Vagina (tissue), 2 donors: ENCODE measurements at regions not wholly inside any gene's neighbourhood (a gene's known extent, or its start where the extent isn't known, plus 50 kb on each side); places are given as distances from the start of the nearest gene placed in this dataset.

Source experiments
- DNase-seq, 2 donors: peaks; one replicate each; pipeline ENCODE4 v3.0.0-alpha.2; 2017; ENCODE audit errors: extremely low spot score in 2 of 2
- H3K27ac ChIP-seq: fragments of 200-600 bp; sonication (generic); one replicate; pipeline ENCODE4 v1.5.1; 2019
- H3K27me3 ChIP-seq: fragments of 200-600 bp; sonication (generic); one replicate; pipeline ENCODE4 v1.5.1; 2019
- H3K36me3 ChIP-seq, 2 donors: fragments of 200-600 bp; sonication (generic); one replicate each; pipeline ENCODE4 v1.5.1; 2017 to 2019
- H3K4me1 ChIP-seq: fragments of 200-600 bp; sonication (generic); one replicate; pipeline ENCODE4 v1.5.1; 2019
- H3K4me3 ChIP-seq, 2 donors: fragments of 200-600 bp; sonication (generic); 1 replicate in 1 of 2; 2 replicates in 1 of 2; pipeline ENCODE4 v1.5.1; 2016 to 2019
- H3K9me3 ChIP-seq: fragments of 200-600 bp; sonication (generic); one replicate; pipeline ENCODE4 v1.5.1; 2019
- POLR2A ChIP-seq, 2 donors: fragments of 450-650 bp; IDR thresholded peaks; one replicate each; pipeline ENCODE4 v1.6.1; 2017; ENCODE audit warnings: antibody characterized with exemption in 2 of 2, mild to moderate bottlenecking in 2 of 2, moderate library complexity in 2 of 2
- POLR2AphosphoS5 ChIP-seq, 2 donors: sonication (generic); formaldehyde crosslinking; IDR thresholded peaks; one replicate each; pipeline ENCODE4 v1.9.0; 2017; ENCODE audit warnings: antibody characterized with exemption in 2 of 2, mild to moderate bottlenecking in 2 of 2, low read depth in 1 of 2; ENCODE audit not compliant: insufficient read depth in 1 of 2
- intact Hi-C: fragments of 100-400 bp; cut with DNase I; formaldehyde crosslinking; loops from one replicate; pipeline ENCODE4 v1.15.1; 2023
- TF ChIP-seq, protein P1 (sequence below), 3 experiments: fragments of 450-650 bp in 2 of 3; fragments of 200-600 bp in 1 of 3; sonication (generic) in 1 of 3; IDR thresholded peaks; one replicate each; pipeline ENCODE4 v1.5.1; 2017 to 2019; ENCODE audit warnings: antibody characterized with exemption in 3 of 3, mild to moderate bottlenecking in 2 of 3, moderate library complexity in 2 of 3

DNA sequence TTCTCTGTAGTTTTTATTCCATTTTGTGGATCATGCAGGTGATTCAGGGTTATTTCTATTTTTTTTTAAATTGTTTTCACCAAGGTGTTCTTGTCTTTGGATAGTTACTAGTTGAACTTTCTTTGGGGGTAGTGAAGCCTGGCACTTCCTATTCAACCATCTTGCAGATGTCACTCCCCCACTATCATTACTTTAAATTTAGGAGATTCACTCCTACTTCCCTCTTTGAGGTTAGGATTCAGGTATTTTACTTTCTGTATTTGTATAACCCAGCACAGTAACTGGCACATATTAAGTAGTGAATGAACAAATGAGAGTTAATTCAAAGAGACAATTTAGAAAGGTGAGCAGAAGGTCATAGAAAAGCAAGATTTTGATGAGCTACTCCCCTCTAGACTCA is 255.6 kb downstream of the ATP23 start:
- intact Hi-C loops = no loop called here
- no peak for DNase-seq

DNA sequence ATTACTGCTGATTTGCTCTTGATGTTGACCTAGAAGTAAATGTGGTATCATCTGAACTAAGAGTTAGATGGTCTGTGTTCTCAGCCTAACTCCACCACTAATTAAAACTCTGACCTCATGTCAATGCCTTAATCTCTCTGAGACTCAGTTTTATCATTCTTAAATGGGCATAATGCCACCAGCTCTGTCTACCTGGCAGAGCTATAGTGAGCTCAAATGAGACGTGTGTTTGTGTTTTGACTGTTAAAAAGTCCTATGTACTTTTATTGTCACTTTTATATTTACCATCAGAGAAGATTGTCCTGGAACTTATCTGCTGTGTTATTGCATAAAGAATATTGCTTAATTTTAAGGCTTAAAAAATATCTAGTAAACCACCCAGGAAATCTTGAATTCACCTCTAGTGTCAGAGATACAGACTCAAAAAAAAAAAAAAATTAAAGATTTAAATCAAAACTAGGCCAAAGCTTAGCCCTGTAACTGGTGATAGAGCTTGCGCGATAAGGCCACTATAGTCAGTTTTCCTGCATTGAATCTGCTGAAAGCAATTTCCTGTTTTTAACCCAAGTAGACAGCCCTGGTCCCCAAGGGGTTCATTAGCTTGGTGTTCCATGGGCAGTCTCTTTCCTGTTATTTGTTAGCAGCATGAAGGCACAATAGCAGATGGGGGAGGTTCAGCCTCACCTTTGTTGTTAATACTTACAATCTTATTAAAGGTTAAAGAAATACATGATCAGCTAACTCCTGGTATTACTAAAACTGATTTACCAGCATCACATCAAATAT is 261.8 kb downstream of the ATP23 start:
- no peaks in the 10 kb centered on the region for H3K36me3 ChIP-seq
- H3K4me1 ChIP-seq = no peaks in the 10 kb centered on the region
- no peak overlapping the region for H3K27ac ChIP-seq
- H3K27me3 ChIP-seq = no peaks in the 10 kb centered on the region
- no peaks in the 10 kb centered on the region for H3K9me3 ChIP-seq
- no peak overlapping the region for H3K4me3 ChIP-seq
- DNase-seq = no peak
- TF ChIP-seq, protein P1, sequence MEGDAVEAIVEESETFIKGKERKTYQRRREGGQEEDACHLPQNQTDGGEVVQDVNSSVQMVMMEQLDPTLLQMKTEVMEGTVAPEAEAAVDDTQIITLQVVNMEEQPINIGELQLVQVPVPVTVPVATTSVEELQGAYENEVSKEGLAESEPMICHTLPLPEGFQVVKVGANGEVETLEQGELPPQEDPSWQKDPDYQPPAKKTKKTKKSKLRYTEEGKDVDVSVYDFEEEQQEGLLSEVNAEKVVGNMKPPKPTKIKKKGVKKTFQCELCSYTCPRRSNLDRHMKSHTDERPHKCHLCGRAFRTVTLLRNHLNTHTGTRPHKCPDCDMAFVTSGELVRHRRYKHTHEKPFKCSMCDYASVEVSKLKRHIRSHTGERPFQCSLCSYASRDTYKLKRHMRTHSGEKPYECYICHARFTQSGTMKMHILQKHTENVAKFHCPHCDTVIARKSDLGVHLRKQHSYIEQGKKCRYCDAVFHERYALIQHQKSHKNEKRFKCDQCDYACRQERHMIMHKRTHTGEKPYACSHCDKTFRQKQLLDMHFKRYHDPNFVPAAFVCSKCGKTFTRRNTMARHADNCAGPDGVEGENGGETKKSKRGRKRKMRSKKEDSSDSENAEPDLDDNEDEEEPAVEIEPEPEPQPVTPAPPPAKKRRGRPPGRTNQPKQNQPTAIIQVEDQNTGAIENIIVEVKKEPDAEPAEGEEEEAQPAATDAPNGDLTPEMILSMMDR (IDR thresholded peaks at IDR 0.05) = no peak
- TF ChIP-seq POLR2AphosphoS5 (IDR thresholded peaks at IDR 0.05; ENCODE audit: insufficient read depth in 1 of 2, low read depth in 1 of 2) (no peak), POLR2A (IDR thresholded peaks at IDR 0.05) (no peak)
- intact Hi-C loops = no loop called here

More for the DNA sequence above, 255.6 kb downstream of the ATP23 start:
- Histone ChIP-seq H3K4me1 (no peaks in the 10 kb centered on the region), H3K27me3 (no peaks in the 10 kb centered on the region), H3K27ac (no peak overlapping the region), H3K9me3 (no peaks in the 10 kb centered on the region), H3K36me3 (no peaks in the 10 kb centered on the region), H3K4me3 (no peak overlapping the region)
- TF ChIP-seq, protein P1 (IDR thresholded peaks at IDR 0.05) = no peak
- TF ChIP-seq POLR2A (IDR thresholded peaks at IDR 0.05) (no peak), POLR2AphosphoS5 (IDR thresholded peaks at IDR 0.05; ENCODE audit: insufficient read depth in 1 of 2, low read depth in 1 of 2) (no peak)

DNA sequence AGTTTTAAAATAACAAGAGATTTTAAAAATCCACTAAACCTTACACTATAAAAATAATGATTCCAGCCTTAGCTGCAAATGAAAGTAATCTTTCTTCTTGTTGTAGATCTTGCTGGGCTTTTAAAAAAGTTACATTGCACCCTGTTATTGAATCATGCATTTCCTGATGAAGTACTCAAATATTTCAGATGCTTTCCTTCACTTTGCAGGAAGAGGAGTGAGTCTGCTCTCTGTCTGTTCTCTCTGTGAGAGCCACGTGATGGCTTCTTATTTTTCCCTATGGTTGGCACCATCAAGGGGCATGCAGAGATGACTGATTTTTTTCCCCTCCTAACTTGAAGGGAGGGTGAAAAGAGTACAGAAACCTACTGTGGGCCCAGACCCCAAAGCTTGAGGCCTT is 262.7 kb downstream of the ATP23 start:
- DNase-seq = no peak
- Histone ChIP-seq H3K27me3 (no peaks in the 10 kb centered on the region), H3K27ac (no peak overlapping the region), H3K36me3 (no peaks in the 10 kb centered on the region), H3K4me1 (no peaks in the 10 kb centered on the region), H3K4me3 (no peak overlapping the region), H3K9me3 (no peaks in the 10 kb centered on the region)
- TF ChIP-seq POLR2AphosphoS5 (IDR thresholded peaks at IDR 0.05; ENCODE audit: insufficient read depth in 1 of 2, low read depth in 1 of 2) (no peak), POLR2A (IDR thresholded peaks at IDR 0.05) (no peak)
- TF ChIP-seq, protein P1 (IDR thresholded peaks at IDR 0.05) = no peak
- intact Hi-C loops = no loop called here

DNA sequence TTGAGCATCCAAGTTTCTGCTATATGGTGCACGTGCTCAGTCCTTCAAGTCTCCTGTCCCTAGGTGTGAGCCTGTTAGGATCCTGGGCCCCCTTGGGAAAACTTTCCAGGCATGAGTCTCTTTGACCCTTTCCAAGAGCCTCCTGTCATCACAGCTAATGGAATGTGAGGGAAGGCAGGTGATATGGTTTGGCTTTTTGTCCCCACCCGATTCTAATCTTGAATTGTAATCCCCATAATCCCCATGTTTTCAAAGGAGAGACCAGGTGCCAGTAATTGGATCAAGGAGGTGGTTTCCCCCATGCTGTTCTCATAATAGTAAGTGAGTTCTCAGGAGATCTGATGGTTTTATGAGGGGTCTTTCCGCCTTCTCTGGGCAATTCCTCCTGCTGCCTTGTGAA is 265.5 kb downstream of the ATP23 start:
- no peaks in the 10 kb centered on the region for H3K4me1 ChIP-seq
- TF ChIP-seq POLR2AphosphoS5 (IDR thresholded peaks at IDR 0.05; ENCODE audit: insufficient read depth in 1 of 2, low read depth in 1 of 2) (no peak), POLR2A (IDR thresholded peaks at IDR 0.05) (no peak)
- TF ChIP-seq, protein P1 (IDR thresholded peaks at IDR 0.05) = no peak
- intact Hi-C loops = no loop called here
- H3K27me3 ChIP-seq = no peaks in the 10 kb centered on the region
- H3K27ac ChIP-seq = no peak overlapping the region
- no peaks in the 10 kb centered on the region for H3K9me3 ChIP-seq
- no peaks in the 10 kb centered on the region for H3K36me3 ChIP-seq
- no peak for DNase-seq
- H3K4me3 ChIP-seq = no peak overlapping the region

DNA sequence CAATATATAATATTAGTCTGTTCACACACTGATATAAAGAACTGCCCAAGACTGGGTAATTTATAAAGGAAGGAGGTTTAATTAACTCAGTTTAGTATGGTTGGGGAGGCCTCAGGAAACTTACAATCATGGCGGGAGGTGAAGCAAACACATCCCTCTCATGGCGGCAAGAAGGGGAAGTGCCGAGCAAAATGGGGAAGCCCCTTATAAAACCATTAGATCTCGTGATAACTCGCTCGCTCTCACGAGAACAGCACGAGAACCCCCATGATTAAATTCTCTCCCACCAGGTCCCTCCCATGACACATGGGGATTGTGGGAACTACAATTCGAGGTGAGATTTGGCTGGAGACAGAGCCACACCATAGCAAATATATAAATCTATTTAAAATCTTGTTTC is 269.8 kb downstream of the ATP23 start:
- TF ChIP-seq, protein P1 (IDR thresholded peaks at IDR 0.05) = no peak
- TF ChIP-seq POLR2AphosphoS5 (IDR thresholded peaks at IDR 0.05; ENCODE audit: insufficient read depth in 1 of 2, low read depth in 1 of 2) (no peak), POLR2A (IDR thresholded peaks at IDR 0.05) (no peak)
- no peaks in the 10 kb centered on the region for H3K36me3 ChIP-seq
- DNase-seq = no peak
- H3K27ac ChIP-seq = no peak overlapping the region
- no peaks in the 10 kb centered on the region for H3K9me3 ChIP-seq
- no peaks in the 10 kb centered on the region for H3K4me1 ChIP-seq
- H3K27me3 ChIP-seq = no peaks in the 10 kb centered on the region
- H3K4me3 ChIP-seq = no peak overlapping the region
- intact Hi-C loops = no loop called here
